Ascending aorta (tissue), 2 donors: ENCODE measurements at regions not wholly inside any gene's neighbourhood (a gene's known extent, or its start where the extent isn't known, plus 50 kb on each side); places are given as distances from the start of the nearest gene placed in this dataset.

Experiments
- DNase-seq, 2 donors: peaks; one replicate each; pipeline ENCODE4 v3.0.0-alpha.2; 2019; ENCODE audit warnings: low spot score in 2 of 2
- H3K27ac ChIP-seq, 2 donors: fragments of 200-600 bp; sonication (generic); one replicate each; pipeline ENCODE4 v1.5.1; 2016 to 2017; ENCODE audit warnings: mild to moderate bottlenecking in 1 of 2
- H3K27me3 ChIP-seq: fragments of 200-600 bp; sonication (generic); one replicate; pipeline ENCODE4 v1.5.1; 2017
- H3K36me3 ChIP-seq, 2 donors: fragments of 200-600 bp; sonication (generic); one replicate each; pipeline ENCODE4 v1.5.1; 2016
- H3K4me1 ChIP-seq, 2 donors: fragments of 200-600 bp; sonication (generic); one replicate each; pipeline ENCODE4 v1.5.1; 2016 to 2017; ENCODE audit warnings: mild to moderate bottlenecking in 1 of 2
- H3K4me3 ChIP-seq, 2 donors: fragments of 200-600 bp; sonication (generic); one replicate each; pipeline ENCODE4 v1.5.1; 2016 to 2017; ENCODE audit warnings: mild to moderate bottlenecking in 1 of 2
- H3K9me3 ChIP-seq, 2 donors: fragments of 200-600 bp; sonication (generic); one replicate each; pipeline ENCODE4 v1.5.1; 2016
- CTCF ChIP-seq, 3 experiments: fragments of 200-600 bp in 2 of 3; fragments of 450-650 bp in 1 of 3; sonication (generic) in 2 of 3; IDR thresholded peaks; one replicate each; pipeline ENCODE4 v1.5.1; 2016 to 2019; ENCODE audit warnings: antibody characterized with exemption in 3 of 3, mild to moderate bottlenecking in 1 of 3, moderate library complexity in 1 of 3
- intact Hi-C: fragments of 100-400 bp; cut with DNase I; formaldehyde crosslinking; loops from one replicate; pipeline ENCODE4 v1.15.1; 2023

DNA sequence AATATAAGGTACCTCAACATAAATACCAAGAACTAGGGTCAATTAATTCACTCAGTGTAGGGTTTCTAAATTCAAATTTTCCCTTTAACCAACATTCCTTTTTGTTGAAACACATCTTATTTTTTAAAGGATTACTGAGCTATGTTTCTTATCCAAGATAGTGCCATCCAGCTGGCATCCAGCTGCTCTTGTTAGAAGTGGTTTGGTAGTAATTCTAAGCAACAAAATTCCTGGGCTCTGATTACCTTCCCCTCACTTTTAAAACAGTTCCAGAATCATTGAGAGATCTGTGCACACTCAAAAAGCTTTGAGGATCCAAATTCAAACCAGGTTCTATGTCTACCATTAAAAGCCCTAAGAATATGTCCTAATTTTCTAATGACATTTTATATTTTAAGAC lies 583.7 kb downstream of the TRIML1 start:
- peak overlapping the region in 1 of 2 donors; percentile 82 for H3K27ac ChIP-seq
- no peaks in the 10 kb centered on the region for H3K9me3 ChIP-seq
- intact Hi-C loops, result no loop called here
- no peak overlapping the region for H3K4me3 ChIP-seq
- DNase-seq, result no peak
- no peak for TF ChIP-seq CTCF (IDR thresholded peaks at IDR 0.05)
- no peaks in the 10 kb centered on the region for H3K4me1 ChIP-seq
- no peaks in the 10 kb centered on the region for H3K27me3 ChIP-seq
- H3K36me3 ChIP-seq, result no peaks in the 10 kb centered on the region

DNA sequence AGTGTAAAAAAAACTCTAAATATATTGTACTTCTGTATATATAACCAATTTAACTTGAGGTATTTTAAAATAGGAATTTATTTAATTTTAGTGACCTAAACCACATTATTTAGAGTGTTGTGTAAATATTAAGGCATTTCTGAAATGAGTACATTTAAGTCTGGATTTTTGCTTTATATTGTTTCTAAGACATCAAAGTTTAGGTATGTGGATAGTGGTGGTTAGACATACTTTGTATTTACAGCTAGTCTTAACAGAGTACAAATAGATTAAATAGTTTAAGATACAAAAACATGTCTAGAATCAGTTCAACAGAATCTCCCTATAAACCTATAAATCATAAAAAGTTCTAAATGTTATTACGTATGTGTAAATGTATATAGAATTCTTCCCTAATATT lies 588.5 kb downstream of the TRIML1 start:
- no peak for TF ChIP-seq CTCF (IDR thresholded peaks at IDR 0.05)
- H3K4me1 ChIP-seq, result peaks cover 0 to 5% of the 10 kb centered on the region in 2 donors
- intact Hi-C loops, result no loop called here

GRCh38 chr4:188728359-188728758 lies 589.1 kb downstream of the TRIML1 start:
- intact Hi-C loops, result no loop called here
- TF ChIP-seq CTCF (IDR thresholded peaks at IDR 0.05), result no peak
- Histone ChIP-seq H3K36me3 (no peaks in the 10 kb centered on the region), H3K9me3 (no peaks in the 10 kb centered on the region), H3K27me3 (no peaks in the 10 kb centered on the region), H3K27ac (no peak overlapping the region), H3K4me3 (no peak overlapping the region), H3K4me1 (peaks cover 0 to 5% of the 10 kb centered on the region in 2 donors)
- no peak for DNase-seq

More for the DNA sequence above, 588.5 kb downstream of the TRIML1 start:
- H3K27me3 ChIP-seq, result no peaks in the 10 kb centered on the region
- no peak overlapping the region for H3K27ac ChIP-seq
- DNase-seq, result no peak
- H3K36me3 ChIP-seq, result no peaks in the 10 kb centered on the region
- no peak overlapping the region for H3K4me3 ChIP-seq
- no peaks in the 10 kb centered on the region for H3K9me3 ChIP-seq

DNA sequence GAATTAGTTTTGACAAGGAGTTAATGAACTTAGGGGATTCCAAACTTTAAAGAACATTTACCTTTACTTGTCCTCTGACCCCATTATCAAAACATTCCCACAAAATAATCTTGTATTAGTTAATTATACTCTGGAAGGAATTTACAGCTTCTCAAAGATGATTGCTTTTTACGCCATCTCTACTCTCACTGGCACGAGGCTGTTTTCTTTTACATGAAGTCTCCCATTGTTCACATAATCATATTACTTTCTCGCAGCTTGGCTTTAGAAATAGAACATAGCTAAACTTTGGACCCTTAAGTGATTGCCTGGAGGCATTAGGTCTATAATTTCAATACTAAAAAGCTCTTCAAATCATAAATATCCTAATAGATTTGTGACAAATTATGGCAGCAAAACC lies 592.9 kb downstream of the TRIML1 start:
- no peak for TF ChIP-seq CTCF (IDR thresholded peaks at IDR 0.05)
- Histone ChIP-seq H3K4me1 (peaks cover 0 to 5% of the 10 kb centered on the region in 2 donors), H3K36me3 (no peaks in the 10 kb centered on the region), H3K27ac (no peak overlapping the region), H3K4me3 (no peak overlapping the region), H3K27me3 (no peaks in the 10 kb centered on the region), H3K9me3 (no peaks in the 10 kb centered on the region)
- DNase-seq, result no peak
- intact Hi-C loops, result no loop called here

- Histone ChIP-seq H3K36me3 (no peaks in the 10 kb centered on the region), H3K4me3 (no peak overlapping the region), H3K9me3 (no peaks in the 10 kb centered on the region), H3K27me3 (no peaks in the 10 kb centered on the region), H3K27ac (no peak overlapping the region), H3K4me1 (no peaks in the 10 kb centered on the region)
- no peak for TF ChIP-seq CTCF (IDR thresholded peaks at IDR 0.05)
- intact Hi-C loops, result no loop called here
- DNase-seq, result no peak
Measured at GRCh38 chr4:188735082-188735481, 595.8 kb downstream of the TRIML1 start.
